ENCODE measurements at regions not wholly inside any gene's neighbourhood (a gene's known extent, or its start where the extent isn't known, plus 50 kb on each side); places are given as distances from the start of the nearest gene placed in this dataset.

DNA sequence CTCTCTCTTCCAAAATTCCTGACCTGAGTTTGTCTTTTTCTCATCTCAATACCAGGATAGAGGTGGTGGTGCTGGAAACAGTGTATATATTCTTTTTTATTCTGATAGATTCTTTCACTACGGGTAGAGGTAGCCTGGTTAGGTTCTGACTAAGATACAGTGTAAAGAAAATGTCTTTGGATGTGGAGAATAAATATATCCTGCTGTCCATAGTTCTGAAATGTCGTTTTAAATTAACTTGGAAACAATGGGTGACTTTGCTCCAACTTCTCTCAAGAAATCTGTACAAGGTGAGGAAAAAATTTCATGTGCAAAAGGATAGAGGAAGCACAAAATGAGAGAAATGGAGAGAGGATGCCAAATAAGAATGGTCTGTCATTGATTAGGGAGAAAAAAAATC is 546.1 kb downstream of the GBA3 start:
- no CpG with 5 or more reads among the region's 2 CpGs for WGBS (ENCODE audit: insufficient coverage)

DNA sequence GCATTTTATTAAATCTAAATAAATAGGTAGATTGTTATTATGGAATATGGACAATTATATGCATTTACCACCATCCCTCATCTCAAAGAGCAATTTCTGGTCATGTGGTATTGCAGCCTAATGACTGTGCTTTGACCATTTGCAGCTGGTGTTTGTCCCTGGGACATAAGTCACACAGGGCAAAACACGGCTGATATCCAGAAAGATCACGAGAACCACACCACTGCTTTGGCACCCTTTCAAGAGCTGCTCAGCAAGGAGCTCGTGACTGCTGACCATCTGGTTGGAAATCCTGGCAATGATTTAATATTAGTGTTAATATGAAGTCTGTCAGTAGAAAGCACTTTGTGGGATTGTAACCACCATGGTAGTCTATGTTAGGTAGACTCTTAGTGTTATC is 545.0 kb downstream of the GBA3 start:
- Mint-ChIP-seq H3K4me1 (no peaks in the 10 kb centered on the region), H3K27ac (no peak overlapping the region), H3K4me3 (no peak overlapping the region), H3K36me3 (no peaks in the 10 kb centered on the region), H3K9me3 (peaks cover 0 to 4% (median 3%) of the 10 kb centered on the region in 3 donors), H3K27me3 (no peaks in the 10 kb centered on the region)
- POLR2A ChIA-PET: no interaction called here
- WGBS (ENCODE audit: insufficient coverage): 95% methylated on average over 2 of the region's 3 CpGs
- Histone ChIP-seq H3K4me3 (ENCODE audit: control insufficient read depth in 1 of 2, extremely low read depth in 1 of 2, low read length in 1 of 2) (no peak overlapping the region), H3K4me1 (ENCODE audit: control insufficient read depth in 1 of 2, extremely low read depth in 1 of 2, insufficient read depth in 2 of 2, low read length in 2 of 2) (no peaks in the 10 kb centered on the region), H3K27ac (ENCODE audit: low read length) (no peak overlapping the region), H3K36me3 (ENCODE audit: control insufficient read depth in 2 of 2, extremely low read depth in 1 of 2, insufficient read depth in 1 of 2, low read length in 1 of 2) (no peaks in the 10 kb centered on the region), H3K9me3 (no peaks in the 10 kb centered on the region), H3K27me3 (replicated peaks in 1 of 2; ENCODE audit: control insufficient read depth in 2 of 2, extremely low read depth in 1 of 2, insufficient read depth in 2 of 2, low read length in 1 of 2) (no peaks in the 10 kb centered on the region)
- no peak for ATAC-seq (replicated peaks in 1 of 4)
- CTCF ChIA-PET: no interaction called here
- DNase-seq: no peak

More for the DNA sequence above, 546.1 kb downstream of the GBA3 start:
- Histone ChIP-seq H3K9me3 (no peaks in the 10 kb centered on the region), H3K36me3 (ENCODE audit: control insufficient read depth in 2 of 2, extremely low read depth in 1 of 2, insufficient read depth in 1 of 2, low read length in 1 of 2) (no peaks in the 10 kb centered on the region), H3K27ac (ENCODE audit: low read length) (no peak overlapping the region), H3K27me3 (replicated peaks in 1 of 2; ENCODE audit: control insufficient read depth in 2 of 2, extremely low read depth in 1 of 2, insufficient read depth in 2 of 2, low read length in 1 of 2) (no peaks in the 10 kb centered on the region), H3K4me1 (ENCODE audit: control insufficient read depth in 1 of 2, extremely low read depth in 1 of 2, insufficient read depth in 2 of 2, low read length in 2 of 2) (no peaks in the 10 kb centered on the region), H3K4me3 (ENCODE audit: control insufficient read depth in 1 of 2, extremely low read depth in 1 of 2, low read length in 1 of 2) (no peak overlapping the region)
- H3K27me3 Mint-ChIP-seq: no peaks in the 10 kb centered on the region
- no peaks in the 10 kb centered on the region for H3K36me3 Mint-ChIP-seq
- ATAC-seq (replicated peaks in 1 of 4) (no peak), DNase-seq (no peak)
- CTCF ChIA-PET: interaction anchor here in 1 of 2 donors (1.0 kb wide), 1 partner anchor 603 kb away, joined by 3 read pairs; no protein-coding TSS in a partner anchor
- H3K27ac Mint-ChIP-seq: no peak overlapping the region
- H3K4me3 Mint-ChIP-seq: no peak overlapping the region
- H3K4me1 Mint-ChIP-seq: no peaks in the 10 kb centered on the region
- POLR2A ChIA-PET: no interaction called here
- H3K9me3 Mint-ChIP-seq: peaks cover 0 to 4% (median 0%) of the 10 kb centered on the region in 3 donors

DNA sequence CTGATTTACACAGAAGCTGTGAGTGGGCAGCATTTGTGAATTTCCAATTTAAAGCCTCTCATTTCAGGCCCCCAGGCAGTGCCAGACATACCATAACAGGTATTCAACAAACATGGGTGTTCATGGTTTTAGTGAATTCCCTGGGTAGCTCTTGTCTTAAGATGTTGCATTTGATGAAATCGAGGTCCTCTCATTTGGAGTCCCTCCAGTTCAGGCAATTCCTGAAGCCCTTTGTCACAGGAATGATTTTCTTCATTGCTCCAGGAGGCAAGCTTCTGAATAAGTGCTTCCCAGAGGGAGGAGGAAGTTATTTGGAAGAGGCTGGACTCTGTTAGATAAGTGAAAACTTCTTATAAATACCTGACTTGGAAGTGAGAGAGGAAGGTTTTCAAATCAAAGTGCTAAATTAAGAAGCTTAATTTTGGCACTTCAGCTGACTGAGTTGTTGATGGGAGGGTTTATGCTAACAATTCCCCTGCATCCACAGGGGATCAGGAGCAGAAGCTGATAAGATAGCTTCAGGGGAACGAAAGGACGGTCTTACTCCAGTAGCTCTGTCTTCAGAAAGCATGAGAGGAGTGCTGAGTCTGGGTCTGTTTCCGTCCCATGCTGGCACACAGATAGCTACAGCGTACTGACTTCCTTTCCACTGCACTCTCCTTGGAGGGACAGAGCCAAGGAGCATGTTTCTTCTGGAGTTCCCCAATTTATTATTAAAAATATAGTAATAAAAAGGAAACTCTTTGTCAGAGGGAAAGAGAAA is 543.1 kb downstream of the GBA3 start:
- Histone ChIP-seq H3K27ac (ENCODE audit: low read length) (no peak overlapping the region), H3K9me3 (no peaks in the 10 kb centered on the region), H3K27me3 (replicated peaks in 1 of 2; ENCODE audit: control insufficient read depth in 2 of 2, extremely low read depth in 1 of 2, insufficient read depth in 2 of 2, low read length in 1 of 2) (no peaks in the 10 kb centered on the region), H3K4me1 (ENCODE audit: control insufficient read depth in 1 of 2, extremely low read depth in 1 of 2, insufficient read depth in 2 of 2, low read length in 2 of 2) (no peaks in the 10 kb centered on the region), H3K4me3 (ENCODE audit: control insufficient read depth in 1 of 2, extremely low read depth in 1 of 2, low read length in 1 of 2) (no peak overlapping the region), H3K36me3 (ENCODE audit: control insufficient read depth in 2 of 2, extremely low read depth in 1 of 2, insufficient read depth in 1 of 2, low read length in 1 of 2) (no peaks in the 10 kb centered on the region)
- Mint-ChIP-seq H3K4me3 (no peak overlapping the region), H3K27ac (no peak overlapping the region), H3K4me1 (no peaks in the 10 kb centered on the region), H3K27me3 (no peaks in the 10 kb centered on the region), H3K36me3 (no peaks in the 10 kb centered on the region), H3K9me3 (peaks cover 0 to 4% (median 3%) of the 10 kb centered on the region in 3 donors)
- ATAC-seq (replicated peaks in 1 of 4) (no peak), DNase-seq (no peak)
- POLR2A ChIA-PET: no interaction called here
- CTCF ChIA-PET: no interaction called here
- 62% methylated on average over 3 of the region's 5 CpGs for WGBS (ENCODE audit: insufficient coverage)

DNA sequence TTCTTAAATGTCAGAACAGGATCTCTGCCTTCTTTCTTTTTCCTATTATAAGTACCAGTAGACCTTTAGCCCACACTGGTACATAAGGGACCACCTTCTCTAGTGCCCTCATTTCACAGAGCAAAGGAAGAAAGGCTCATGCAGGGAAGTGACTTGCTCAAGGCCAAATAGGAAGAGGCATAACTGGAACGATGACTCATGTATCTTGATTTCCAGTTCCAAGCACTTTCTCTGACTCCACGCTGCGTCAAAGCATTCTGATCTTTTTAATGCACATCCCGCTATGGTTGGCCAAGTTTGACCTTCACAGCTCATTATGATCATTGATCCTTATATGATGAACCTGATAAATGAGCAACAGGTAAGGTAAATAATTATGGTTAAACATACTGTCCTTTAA is 542.0 kb downstream of the GBA3 start:
- Mint-ChIP-seq H3K9me3 (peaks cover 0 to 3% (median 0%) of the 10 kb centered on the region in 3 donors), H3K27me3 (no peaks in the 10 kb centered on the region), H3K4me3 (no peak overlapping the region), H3K4me1 (no peaks in the 10 kb centered on the region), H3K36me3 (no peaks in the 10 kb centered on the region), H3K27ac (no peak overlapping the region)
- WGBS (ENCODE audit: insufficient coverage): 89% methylated on average over 1 of the region's 4 CpGs
- H3K27me3 ChIP-seq (replicated peaks in 1 of 2; ENCODE audit: control insufficient read depth in 2 of 2, extremely low read depth in 1 of 2, insufficient read depth in 2 of 2, low read length in 1 of 2): no peaks in the 10 kb centered on the region
- ChIA-PET CTCF (no interaction called here), POLR2A (no interaction called here)
- DNase-seq: no peak
- H3K9me3 ChIP-seq: no peaks in the 10 kb centered on the region
- no peak overlapping the region for H3K27ac ChIP-seq (ENCODE audit: low read length)
- ATAC-seq (replicated peaks in 1 of 4): no peak
- H3K4me1 ChIP-seq (ENCODE audit: control insufficient read depth in 1 of 2, extremely low read depth in 1 of 2, insufficient read depth in 2 of 2, low read length in 2 of 2): no peaks in the 10 kb centered on the region
- no peaks in the 10 kb centered on the region for H3K36me3 ChIP-seq (ENCODE audit: control insufficient read depth in 2 of 2, extremely low read depth in 1 of 2, insufficient read depth in 1 of 2, low read length in 1 of 2)
- no peak overlapping the region for H3K4me3 ChIP-seq (ENCODE audit: control insufficient read depth in 1 of 2, extremely low read depth in 1 of 2, low read length in 1 of 2)

DNA sequence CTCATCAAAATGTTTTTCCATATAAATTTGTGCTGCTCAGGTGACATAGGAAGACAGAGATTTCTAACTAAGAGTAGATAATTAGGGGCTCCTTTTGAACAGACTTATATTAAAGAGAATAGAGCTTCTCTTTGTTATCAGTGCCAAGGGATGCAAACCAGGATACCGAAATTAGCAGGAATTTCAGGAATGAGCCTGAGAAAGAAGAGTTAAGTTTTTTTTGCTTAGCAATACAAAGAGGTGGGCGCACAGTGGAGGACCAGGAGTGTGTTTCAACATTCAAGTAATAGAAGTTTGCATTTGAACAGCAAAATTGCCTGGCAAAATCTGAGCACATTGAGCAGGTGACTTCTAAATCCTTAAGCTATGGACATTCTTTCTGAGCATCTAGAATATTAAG is 541.3 kb downstream of the GBA3 start:
- CTCF ChIA-PET: no interaction called here
- H3K27me3 Mint-ChIP-seq: no peaks in the 10 kb centered on the region

DNA sequence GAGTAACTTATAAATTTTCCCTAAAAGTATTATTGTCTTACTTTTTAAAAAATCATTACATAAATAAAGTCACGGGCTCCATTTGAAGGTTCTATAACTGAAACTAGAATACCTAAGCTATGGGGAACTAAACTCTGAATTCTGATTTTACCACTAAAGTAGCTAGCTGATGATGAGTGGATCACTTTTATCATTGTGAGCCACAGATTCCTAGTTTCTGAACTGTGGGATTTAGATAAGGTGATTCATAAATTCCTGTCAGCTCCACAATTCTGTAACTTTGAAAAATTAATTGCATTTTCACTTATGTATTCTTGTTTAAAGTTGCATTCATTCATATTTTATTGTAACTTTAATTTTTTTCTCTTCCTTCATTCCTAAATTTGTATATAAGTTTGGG is 540.9 kb downstream of the GBA3 start:
- H3K9me3 Mint-ChIP-seq: peaks cover 0 to 3% (median 0%) of the 10 kb centered on the region in 3 donors
- DNase-seq (no peak), ATAC-seq (replicated peaks in 1 of 4) (no peak)
- no peaks in the 10 kb centered on the region for H3K9me3 ChIP-seq
- WGBS (ENCODE audit: insufficient coverage): no CpG with 5 or more reads among the region's 1 CpG
- no peaks in the 10 kb centered on the region for H3K27me3 ChIP-seq (replicated peaks in 1 of 2; ENCODE audit: control insufficient read depth in 2 of 2, extremely low read depth in 1 of 2, insufficient read depth in 2 of 2, low read length in 1 of 2)
- no peak overlapping the region for H3K27ac Mint-ChIP-seq
- H3K36me3 Mint-ChIP-seq: no peaks in the 10 kb centered on the region
- no peaks in the 10 kb centered on the region for H3K36me3 ChIP-seq (ENCODE audit: control insufficient read depth in 2 of 2, extremely low read depth in 1 of 2, insufficient read depth in 1 of 2, low read length in 1 of 2)
- H3K27ac ChIP-seq (ENCODE audit: low read length): no peak overlapping the region
- ChIA-PET POLR2A (no interaction called here), CTCF (no interaction called here)
- no peaks in the 10 kb centered on the region for H3K27me3 Mint-ChIP-seq
- no peak overlapping the region for H3K4me3 Mint-ChIP-seq
- H3K4me1 ChIP-seq (ENCODE audit: control insufficient read depth in 1 of 2, extremely low read depth in 1 of 2, insufficient read depth in 2 of 2, low read length in 2 of 2): no peaks in the 10 kb centered on the region
- no peak overlapping the region for H3K4me3 ChIP-seq (ENCODE audit: control insufficient read depth in 1 of 2, extremely low read depth in 1 of 2, low read length in 1 of 2)
- H3K4me1 Mint-ChIP-seq: no peaks in the 10 kb centered on the region

More for the DNA sequence above, 541.3 kb downstream of the GBA3 start:
- H3K4me3 ChIP-seq (ENCODE audit: control insufficient read depth in 1 of 2, extremely low read depth in 1 of 2, low read length in 1 of 2): no peak overlapping the region
- H3K27me3 ChIP-seq (replicated peaks in 1 of 2; ENCODE audit: control insufficient read depth in 2 of 2, extremely low read depth in 1 of 2, insufficient read depth in 2 of 2, low read length in 1 of 2): no peaks in the 10 kb centered on the region
- no peak overlapping the region for H3K27ac ChIP-seq (ENCODE audit: low read length)
- H3K36me3 Mint-ChIP-seq: no peaks in the 10 kb centered on the region
- no peak overlapping the region for H3K27ac Mint-ChIP-seq
- H3K9me3 ChIP-seq: no peaks in the 10 kb centered on the region
- peaks cover 0 to 3% (median 0%) of the 10 kb centered on the region in 3 donors for H3K9me3 Mint-ChIP-seq
- H3K4me1 Mint-ChIP-seq: no peaks in the 10 kb centered on the region
- ATAC-seq (replicated peaks in 1 of 4): no peak
- H3K4me1 ChIP-seq (ENCODE audit: control insufficient read depth in 1 of 2, extremely low read depth in 1 of 2, insufficient read depth in 2 of 2, low read length in 2 of 2): no peaks in the 10 kb centered on the region
- no peak for DNase-seq
- no peaks in the 10 kb centered on the region for H3K36me3 ChIP-seq (ENCODE audit: control insufficient read depth in 2 of 2, extremely low read depth in 1 of 2, insufficient read depth in 1 of 2, low read length in 1 of 2)
- 53% methylated on average over 2 of the region's 2 CpGs for WGBS (ENCODE audit: insufficient coverage)
- POLR2A ChIA-PET: no interaction called here
- no peak overlapping the region for H3K4me3 Mint-ChIP-seq

DNA sequence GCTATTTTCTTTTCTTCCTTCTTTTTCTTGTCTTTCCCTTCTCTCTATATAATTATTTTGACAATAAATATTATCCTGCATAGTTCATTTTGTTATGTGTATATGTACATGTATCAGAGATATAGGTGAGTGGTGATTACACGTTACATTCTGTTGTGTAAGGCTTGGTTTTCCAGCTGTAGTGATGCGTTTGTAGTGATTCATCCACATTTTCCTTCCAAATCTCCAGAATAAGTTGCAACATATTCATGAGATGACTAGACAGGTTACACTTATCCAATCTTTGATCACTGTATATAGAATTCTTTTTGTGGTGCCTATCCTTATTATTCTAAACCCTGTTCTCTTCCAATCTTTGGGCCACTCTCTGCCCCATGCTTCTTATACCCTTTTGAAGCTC is 540.2 kb downstream of the GBA3 start:
- Mint-ChIP-seq H3K27ac (no peak overlapping the region), H3K9me3 (peaks cover 0 to 3% (median 0%) of the 10 kb centered on the region in 3 donors), H3K4me1 (no peaks in the 10 kb centered on the region), H3K27me3 (no peaks in the 10 kb centered on the region), H3K4me3 (no peak overlapping the region), H3K36me3 (no peaks in the 10 kb centered on the region)
- no peaks in the 10 kb centered on the region for H3K36me3 ChIP-seq (ENCODE audit: control insufficient read depth in 2 of 2, extremely low read depth in 1 of 2, insufficient read depth in 1 of 2, low read length in 1 of 2)
- no peaks in the 10 kb centered on the region for H3K27me3 ChIP-seq (replicated peaks in 1 of 2; ENCODE audit: control insufficient read depth in 2 of 2, extremely low read depth in 1 of 2, insufficient read depth in 2 of 2, low read length in 1 of 2)
- no peak for ATAC-seq (replicated peaks in 1 of 4)
- H3K27ac ChIP-seq (ENCODE audit: low read length): no peak overlapping the region
- POLR2A ChIA-PET: no interaction called here
- H3K4me3 ChIP-seq (ENCODE audit: control insufficient read depth in 1 of 2, extremely low read depth in 1 of 2, low read length in 1 of 2): no peak overlapping the region
- DNase-seq: no peak
- WGBS (ENCODE audit: insufficient coverage): no CpG with 5 or more reads among the region's 2 CpGs
- no peaks in the 10 kb centered on the region for H3K9me3 ChIP-seq
- no peaks in the 10 kb centered on the region for H3K4me1 ChIP-seq (ENCODE audit: control insufficient read depth in 1 of 2, extremely low read depth in 1 of 2, insufficient read depth in 2 of 2, low read length in 2 of 2)
- CTCF ChIA-PET: no interaction called here
